ENCODE measurements at regions not wholly inside any gene's neighbourhood (a gene's known extent, or its start where the extent isn't known, plus 50 kb on each side); places are given as distances from the start of the nearest gene placed in this dataset.
A peak's percentile ranks its signal among the peaks of the same experiment; 100 is the strongest.

GRCh38 chr5:86452251-86452650 lies 165.5 kb upstream of the COX7C start:
- no peaks in the 10 kb centered on the region for H3K4me1 ChIP-seq (ENCODE audit: insufficient read depth)
- no peak overlapping the region for H3K27ac ChIP-seq
- H3K79me2 ChIP-seq = no peaks in the 10 kb centered on the region
- H3K9me2 ChIP-seq (replicated peaks; ENCODE audit: insufficient read depth) = no peaks in the 10 kb centered on the region
- H3K9me3 ChIP-seq (ENCODE audit: low read depth) = no peaks in the 10 kb centered on the region
- no peaks in the 10 kb centered on the region for H3K27me3 ChIP-seq
- DNase-seq (ENCODE audit: low spot score) = no peak
- no peak overlapping the region for H3K4me3 ChIP-seq
- H4K20me1 ChIP-seq (ENCODE audit: insufficient read depth, poor library complexity, severe bottlenecking) = no peaks in the 10 kb centered on the region
- H3K36me3 ChIP-seq (replicated peaks; ENCODE audit: insufficient read depth, low read depth) = no peaks in the 10 kb centered on the region
- no peak overlapping the region for H3K4me2 ChIP-seq
- TF ChIP-seq EZH2 (IDR thresholded peaks at IDR 0.05; ENCODE audit: borderline replicate concordance) (no peak), EZH2phosphoT487 (IDR thresholded peaks at IDR 0.05; ENCODE audit: low read depth, severe bottlenecking, unreplicated experiment) (no peak), CTCF (IDR thresholded peaks at IDR 0.05; ENCODE audit: poor library complexity) (no peak)
- H2AFZ ChIP-seq = no peak overlapping the region

- H3K4me2 ChIP-seq = no peak overlapping the region
- peak overlapping the region; percentile 20 for H3K27ac ChIP-seq
- no peaks in the 10 kb centered on the region for H4K20me1 ChIP-seq (ENCODE audit: insufficient read depth, poor library complexity, severe bottlenecking)
- no peak overlapping the region for H3K4me3 ChIP-seq
- no peaks in the 10 kb centered on the region for H3K9me2 ChIP-seq (replicated peaks; ENCODE audit: insufficient read depth)
- no peaks in the 10 kb centered on the region for H3K36me3 ChIP-seq (replicated peaks; ENCODE audit: insufficient read depth, low read depth)
- no peaks in the 10 kb centered on the region for H3K79me2 ChIP-seq
- H3K27me3 ChIP-seq = no peaks in the 10 kb centered on the region
- no peak overlapping the region for H2AFZ ChIP-seq
- WGBS (ENCODE audit: low lambda C conversion rate, missing lambda C conversion rate) = 96% methylated on average over 16 of the region's 16 CpGs
- DNase-seq (ENCODE audit: low spot score) = no peak
- H3K4me1 ChIP-seq (ENCODE audit: insufficient read depth) = peaks cover 7% of the 10 kb centered on the region
- TF ChIP-seq CTCF (IDR thresholded peaks at IDR 0.05; ENCODE audit: poor library complexity) (no peak), EZH2 (IDR thresholded peaks at IDR 0.05; ENCODE audit: borderline replicate concordance) (no peak), EZH2phosphoT487 (IDR thresholded peaks at IDR 0.05; ENCODE audit: low read depth, severe bottlenecking, unreplicated experiment) (no peak)
- peaks cover under 1% of the 10 kb centered on the region for H3K9me3 ChIP-seq (ENCODE audit: low read depth)
Measured at GRCh38 chr5:86460519-86460918, 157.2 kb upstream of the COX7C start.

GRCh38 chr5:86461169-86461956 lies 156.4 kb upstream of the COX7C start:
- Histone ChIP-seq H3K36me3 (replicated peaks; ENCODE audit: insufficient read depth, low read depth) (no peaks in the 10 kb centered on the region), H3K4me2 (peak overlapping the region; percentile 3), H4K20me1 (ENCODE audit: insufficient read depth, poor library complexity, severe bottlenecking) (no peaks in the 10 kb centered on the region), H3K9me2 (replicated peaks; ENCODE audit: insufficient read depth) (no peaks in the 10 kb centered on the region), H2AFZ (no peak overlapping the region), H3K79me2 (no peaks in the 10 kb centered on the region), H3K4me1 (ENCODE audit: insufficient read depth) (peaks cover 7% of the 10 kb centered on the region), H3K27me3 (no peaks in the 10 kb centered on the region), H3K9me3 (ENCODE audit: low read depth) (peaks cover 5% of the 10 kb centered on the region), H3K4me3 (no peak overlapping the region), H3K27ac (peak overlapping the region; percentile 31)
- TF ChIP-seq EZH2phosphoT487 (IDR thresholded peaks at IDR 0.05; ENCODE audit: low read depth, severe bottlenecking, unreplicated experiment) (no peak), CTCF (IDR thresholded peaks at IDR 0.05; ENCODE audit: poor library complexity) (no peak), EZH2 (IDR thresholded peaks at IDR 0.05; ENCODE audit: borderline replicate concordance) (no peak)
- WGBS (ENCODE audit: low lambda C conversion rate, missing lambda C conversion rate) = 48% methylated on average over 4 of the region's 4 CpGs
- DNase-seq (ENCODE audit: low spot score) = peak; percentile 55
